H9 (cell line): ENCODE measurements at regions not wholly inside any gene's neighbourhood (a gene's known extent, or its start where the extent isn't known, plus 50 kb on each side); places are given as distances from the start of the nearest gene placed in this dataset.

Source experiments
- DNase-seq: peaks from one replicate; pipeline ENCODE4 v3.0.0-alpha.2; 2017
- H2AFZ ChIP-seq: one replicate; pipeline ENCODE4 v1.6.1; 2013; ENCODE audit warnings: mild to moderate bottlenecking, low read length, control low read depth, moderate library complexity
- H2AK5ac ChIP-seq: 2 replicates; pipeline ENCODE4 v1.6.1; 2013; ENCODE audit warnings: low read length, control low read depth, mixed read lengths; ENCODE audit not compliant: insufficient read length
- H2BK120ac ChIP-seq: one replicate; pipeline ENCODE4 v1.6.1; 2013; ENCODE audit warnings: low read depth, mild to moderate bottlenecking, low read length, control low read depth, inconsistent platforms; ENCODE audit not compliant: poor library complexity, severe bottlenecking
- H2BK12ac ChIP-seq: 2 replicates; pipeline ENCODE4 v1.6.1; 2013; ENCODE audit warnings: low read length, control low read depth, mixed read lengths, low read depth; ENCODE audit not compliant: insufficient read length
- H2BK15ac ChIP-seq: 2 replicates; pipeline ENCODE4 v1.6.1; 2013; ENCODE audit warnings: low read depth, low read length, control low read depth
- H2BK20ac ChIP-seq: one replicate; pipeline ENCODE4 v1.6.1; 2013; ENCODE audit warnings: low read depth, mild to moderate bottlenecking, low read length, control low read depth, inconsistent platforms; ENCODE audit not compliant: poor library complexity, severe bottlenecking
- H2BK5ac ChIP-seq: 2 replicates; pipeline ENCODE4 v1.6.1; 2013; ENCODE audit warnings: low read length, control low read depth, mixed read lengths; ENCODE audit not compliant: insufficient read length
- H3K14ac ChIP-seq: 2 replicates; pipeline ENCODE4 v1.6.1; 2013; ENCODE audit warnings: low read length, control low read depth; ENCODE audit not compliant: insufficient read depth
- H3K18ac ChIP-seq: 2 replicates; pipeline ENCODE4 v1.6.1; 2013; ENCODE audit warnings: low read depth, mild to moderate bottlenecking, mixed read lengths, low read length, control low read depth; ENCODE audit not compliant: insufficient read length
- H3K23ac ChIP-seq: 2 replicates; pipeline ENCODE4 v1.6.1; 2013; ENCODE audit warnings: low read length, control low read depth, mixed read lengths, low read depth; ENCODE audit not compliant: insufficient read length
- H3K23me2 ChIP-seq: 2 replicates; pipeline ENCODE4 v1.6.1; 2013; ENCODE audit warnings: low read depth, mild to moderate bottlenecking, mixed read lengths, low read length, control low read depth; ENCODE audit not compliant: insufficient read length, poor library complexity, severe bottlenecking
- H3K27ac ChIP-seq: 2 replicates; pipeline ENCODE4 v1.5.1; 2013; ENCODE audit warnings: low read length, control low read depth, mixed read lengths, low read depth; ENCODE audit not compliant: insufficient read length
- H3K27me3 ChIP-seq: 2 replicates; pipeline ENCODE4 v1.6.1; 2013; ENCODE audit warnings: low read length, control low read depth, inconsistent platforms; ENCODE audit not compliant: insufficient read depth
- H3K4ac ChIP-seq: 2 replicates; pipeline ENCODE4 v1.6.1; 2013; ENCODE audit warnings: low read depth, mild to moderate bottlenecking, control low read depth, inconsistent platforms, low read length, moderate library complexity
- H3K4me1 ChIP-seq: 2 replicates; pipeline ENCODE4 v1.6.1; 2013; ENCODE audit warnings: low read length, control low read depth, inconsistent platforms; ENCODE audit not compliant: insufficient read depth
- H3K4me2 ChIP-seq: 2 replicates; pipeline ENCODE4 v1.6.1; 2013; ENCODE audit warnings: low read length, control low read depth, mixed read lengths; ENCODE audit not compliant: insufficient read length, insufficient read depth
- H3K56ac ChIP-seq: 2 replicates; pipeline ENCODE4 v1.6.1; 2013; ENCODE audit warnings: low read depth, mild to moderate bottlenecking, mixed read lengths, low read length, control low read depth; ENCODE audit not compliant: insufficient read length
- H3K79me1 ChIP-seq: 2 replicates; pipeline ENCODE4 v1.6.1; 2013; ENCODE audit warnings: low read depth, mild to moderate bottlenecking, moderate library complexity, low read length, control low read depth, inconsistent platforms; ENCODE audit not compliant: insufficient read depth, poor library complexity, severe bottlenecking
- H3K79me2 ChIP-seq: 2 replicates; pipeline ENCODE4 v1.6.1; 2013; ENCODE audit warnings: low read length, control low read depth, inconsistent platforms; ENCODE audit not compliant: insufficient read depth
- H3K9ac ChIP-seq: 2 replicates; pipeline ENCODE4 v1.6.1; 2013; ENCODE audit warnings: low read length, control low read depth, mixed read lengths; ENCODE audit not compliant: insufficient read length; ENCODE audit errors: extremely low read depth
- H3K9me3 ChIP-seq: one replicate; pipeline ENCODE4 v1.6.1; 2013; ENCODE audit warnings: low read depth, low read length, inconsistent platforms; ENCODE audit not compliant: control insufficient read depth
- H3T11ph ChIP-seq: one replicate; pipeline ENCODE4 v1.6.1; 2013; ENCODE audit warnings: mild to moderate bottlenecking, low read length, control low read depth, inconsistent platforms
- H4K20me1 ChIP-seq: one replicate; pipeline ENCODE4 v1.6.1; 2013; ENCODE audit not compliant: control insufficient read depth, insufficient read length, insufficient read depth
- H4K5ac ChIP-seq: 2 replicates; pipeline ENCODE4 v1.6.1; 2013; ENCODE audit warnings: low read depth, mild to moderate bottlenecking, mixed read lengths, low read length, control low read depth; ENCODE audit not compliant: insufficient read length
- H4K8ac ChIP-seq: replicated peaks from 2 replicates; pipeline ENCODE4 v1.6.1; 2013; ENCODE audit warnings: low read length, control low read depth, mixed read lengths, low read depth; ENCODE audit not compliant: insufficient read length
- H4K91ac ChIP-seq: 2 replicates; pipeline ENCODE4 v1.6.1; 2013; ENCODE audit warnings: low read depth, mild to moderate bottlenecking, moderate library complexity, mixed read lengths, low read length, control low read depth; ENCODE audit not compliant: insufficient read length
- H3K27ac Mint-ChIP-seq, 3 experiments: 2 replicates in 2 of 3; 3 replicates in 1 of 3; pipeline ENCODE4 v1.8.0; 2020 to 2021; ENCODE audit warnings: mixed read lengths in 3 of 3, mild to moderate bottlenecking in 1 of 3, moderate library complexity in 1 of 3
- H3K27me3 Mint-ChIP-seq: 2 replicates; pipeline ENCODE4 v1.8.0; 2021; ENCODE audit warnings: low read depth, mild to moderate bottlenecking, moderate library complexity, mixed read lengths
- H3K36me3 Mint-ChIP-seq, 3 experiments: 2 replicates in 2 of 3; 3 replicates in 1 of 3; pipeline ENCODE4 v1.8.0; 2020 to 2021; ENCODE audit warnings: low read depth in 3 of 3, mixed read lengths in 3 of 3; ENCODE audit not compliant: insufficient read depth in 1 of 3
- H3K4me1 Mint-ChIP-seq, 2 experiments: 2 replicates each; pipeline ENCODE4 v1.8.0; 2020; ENCODE audit warnings: mixed read lengths in 2 of 2
- H3K4me3 Mint-ChIP-seq, 2 experiments: 2 replicates in 1 of 2; 3 replicates in 1 of 2; pipeline ENCODE4 v1.8.0; 2020 to 2021; ENCODE audit warnings: mild to moderate bottlenecking in 2 of 2, mixed read lengths in 2 of 2, moderate library complexity in 1 of 2
- H3K9me3 Mint-ChIP-seq, 2 experiments: 2 replicates in 1 of 2; 3 replicates in 1 of 2; pipeline ENCODE4 v1.8.0; 2020; ENCODE audit warnings: mild to moderate bottlenecking in 2 of 2, mixed read lengths in 2 of 2, moderate library complexity in 1 of 2
- TF ChIP-seq, protein P1 (sequence below): fragments of 200-600 bp; sonication (generic); conservative IDR thresholded peaks from 3 replicates; pipeline ENCODE4 v1.8.0; 2021; ENCODE audit warnings: antibody characterized with exemption, mild to moderate bottlenecking

DNA sequence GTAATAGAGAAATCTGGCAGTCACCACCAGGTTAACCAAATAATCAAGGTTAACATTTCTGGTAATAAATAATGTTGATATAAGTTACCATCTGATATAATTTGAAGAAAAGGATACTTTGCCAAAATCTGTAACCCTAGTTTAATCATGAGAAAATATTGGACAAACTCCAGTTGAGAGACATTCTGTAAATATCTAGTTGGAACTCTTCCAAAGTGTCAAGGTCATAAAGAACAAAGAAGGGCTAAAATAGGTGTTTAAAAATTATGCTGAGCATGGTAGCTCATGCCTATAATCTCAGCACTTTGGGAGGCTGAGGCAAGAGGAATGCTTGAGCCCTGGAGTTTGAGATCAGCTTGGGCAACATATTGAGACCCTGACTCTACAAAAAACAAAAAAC lies 253.3 kb downstream of the MRPS30 start:
- DNase-seq: no peak
- H2AFZ ChIP-seq: no peak overlapping the region
- no peaks in the 10 kb centered on the region for H3K27me3 Mint-ChIP-seq
- no peaks in the 10 kb centered on the region for H3K36me3 Mint-ChIP-seq
- TF ChIP-seq, protein P1, sequence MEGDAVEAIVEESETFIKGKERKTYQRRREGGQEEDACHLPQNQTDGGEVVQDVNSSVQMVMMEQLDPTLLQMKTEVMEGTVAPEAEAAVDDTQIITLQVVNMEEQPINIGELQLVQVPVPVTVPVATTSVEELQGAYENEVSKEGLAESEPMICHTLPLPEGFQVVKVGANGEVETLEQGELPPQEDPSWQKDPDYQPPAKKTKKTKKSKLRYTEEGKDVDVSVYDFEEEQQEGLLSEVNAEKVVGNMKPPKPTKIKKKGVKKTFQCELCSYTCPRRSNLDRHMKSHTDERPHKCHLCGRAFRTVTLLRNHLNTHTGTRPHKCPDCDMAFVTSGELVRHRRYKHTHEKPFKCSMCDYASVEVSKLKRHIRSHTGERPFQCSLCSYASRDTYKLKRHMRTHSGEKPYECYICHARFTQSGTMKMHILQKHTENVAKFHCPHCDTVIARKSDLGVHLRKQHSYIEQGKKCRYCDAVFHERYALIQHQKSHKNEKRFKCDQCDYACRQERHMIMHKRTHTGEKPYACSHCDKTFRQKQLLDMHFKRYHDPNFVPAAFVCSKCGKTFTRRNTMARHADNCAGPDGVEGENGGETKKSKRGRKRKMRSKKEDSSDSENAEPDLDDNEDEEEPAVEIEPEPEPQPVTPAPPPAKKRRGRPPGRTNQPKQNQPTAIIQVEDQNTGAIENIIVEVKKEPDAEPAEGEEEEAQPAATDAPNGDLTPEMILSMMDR: no peak
- no peaks in the 10 kb centered on the region; the same call in 1 of the 2 replicates for H3K4me1 ChIP-seq
- no peak overlapping the region for H3K9ac ChIP-seq
- H2AK5ac ChIP-seq: no peak overlapping the region
- peaks cover 40 to 42% of the 10 kb centered on the region in 2 experiments for H3K4me1 Mint-ChIP-seq
- no peak overlapping the region for H3K4me2 ChIP-seq
- no peak overlapping the region for H2BK12ac ChIP-seq
- no peak overlapping the region for H3K56ac ChIP-seq
- H2BK5ac ChIP-seq: no peak overlapping the region
- H3K27ac Mint-ChIP-seq: peak overlapping the region; percentile 61 to 85 (median 82); a peak in 6 of 7 replicates
- H4K5ac ChIP-seq: no peak overlapping the region
- H2BK15ac ChIP-seq: no peak overlapping the region
- no peak overlapping the region for H3K14ac ChIP-seq
- no peaks in the 10 kb centered on the region for H3K79me2 ChIP-seq
- H3K4ac ChIP-seq: no peak overlapping the region
- no peaks in the 10 kb centered on the region for H3K79me1 ChIP-seq
- no peak overlapping the region for H3K18ac ChIP-seq
- no peak overlapping the region for H3K23ac ChIP-seq
- H3K9me3 Mint-ChIP-seq: no peaks in the 10 kb centered on the region
- no peaks in the 10 kb centered on the region for H3K9me3 ChIP-seq
- H3T11ph ChIP-seq: no peak overlapping the region
- no peak overlapping the region for H4K8ac ChIP-seq
- H3K4me3 Mint-ChIP-seq: no peak overlapping the region
- no peak overlapping the region for H3K27ac ChIP-seq
- no peaks in the 10 kb centered on the region for H3K23me2 ChIP-seq
- no peak overlapping the region for H4K91ac ChIP-seq
- no peaks in the 10 kb centered on the region for H4K20me1 ChIP-seq
- H2BK20ac ChIP-seq: no peak overlapping the region
- no peaks in the 10 kb centered on the region for H3K27me3 ChIP-seq
- no peak overlapping the region for H2BK120ac ChIP-seq
